GM12872 (cell line): ENCODE measurements at regions not wholly inside any gene's neighbourhood (a gene's known extent, or its start where the extent isn't known, plus 50 kb on each side); places are given as distances from the start of the nearest gene placed in this dataset.

Source experiments
- TF ChIP-seq, protein P1 (sequence below): IDR thresholded peaks from 3 replicates; pipeline ENCODE4 v1.5.1; 2011; ENCODE audit warnings: low read depth, mild to moderate bottlenecking, low read length, moderate library complexity; ENCODE audit not compliant: insufficient read depth

DNA sequence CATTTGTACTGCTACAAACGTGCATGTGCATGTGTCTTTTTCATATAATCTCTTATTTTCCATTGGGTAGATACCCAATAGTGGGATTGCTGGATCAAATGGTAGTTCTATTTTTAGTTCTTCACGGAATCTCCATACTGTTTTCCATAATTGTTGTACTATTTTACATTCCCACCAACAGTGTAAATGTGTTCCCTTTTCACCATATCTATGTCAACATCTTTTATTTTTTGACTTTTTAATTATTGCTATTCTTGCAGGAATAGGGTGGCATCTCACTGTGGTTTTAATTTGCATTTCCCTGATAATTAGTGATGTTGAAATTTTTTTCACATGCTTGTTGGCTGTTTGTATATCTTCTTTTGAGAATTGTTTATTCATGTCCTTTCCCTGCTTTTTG lies 59.3 kb upstream of the PACRGL start:
- TF ChIP-seq, protein P1, sequence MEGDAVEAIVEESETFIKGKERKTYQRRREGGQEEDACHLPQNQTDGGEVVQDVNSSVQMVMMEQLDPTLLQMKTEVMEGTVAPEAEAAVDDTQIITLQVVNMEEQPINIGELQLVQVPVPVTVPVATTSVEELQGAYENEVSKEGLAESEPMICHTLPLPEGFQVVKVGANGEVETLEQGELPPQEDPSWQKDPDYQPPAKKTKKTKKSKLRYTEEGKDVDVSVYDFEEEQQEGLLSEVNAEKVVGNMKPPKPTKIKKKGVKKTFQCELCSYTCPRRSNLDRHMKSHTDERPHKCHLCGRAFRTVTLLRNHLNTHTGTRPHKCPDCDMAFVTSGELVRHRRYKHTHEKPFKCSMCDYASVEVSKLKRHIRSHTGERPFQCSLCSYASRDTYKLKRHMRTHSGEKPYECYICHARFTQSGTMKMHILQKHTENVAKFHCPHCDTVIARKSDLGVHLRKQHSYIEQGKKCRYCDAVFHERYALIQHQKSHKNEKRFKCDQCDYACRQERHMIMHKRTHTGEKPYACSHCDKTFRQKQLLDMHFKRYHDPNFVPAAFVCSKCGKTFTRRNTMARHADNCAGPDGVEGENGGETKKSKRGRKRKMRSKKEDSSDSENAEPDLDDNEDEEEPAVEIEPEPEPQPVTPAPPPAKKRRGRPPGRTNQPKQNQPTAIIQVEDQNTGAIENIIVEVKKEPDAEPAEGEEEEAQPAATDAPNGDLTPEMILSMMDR: no peak

DNA sequence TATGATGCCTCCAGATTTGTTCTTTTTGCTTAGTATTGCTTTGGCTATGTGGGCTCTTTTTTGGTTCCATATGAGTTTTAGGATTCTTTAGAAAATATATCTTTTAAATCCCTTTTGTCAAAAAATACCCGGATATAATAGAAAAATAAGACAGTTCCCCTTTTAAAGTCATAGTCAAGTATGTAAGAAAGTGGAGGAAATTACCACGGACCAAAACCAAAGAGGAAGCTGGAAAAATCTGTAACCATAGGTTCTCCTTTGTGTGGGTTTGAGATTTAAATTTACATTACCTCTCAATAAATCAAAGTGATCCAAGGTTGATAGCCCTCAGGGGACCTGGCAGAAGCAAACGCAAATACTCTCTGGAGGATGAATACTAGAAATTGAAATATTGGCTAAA lies 58.3 kb upstream of the PACRGL start:
- TF ChIP-seq, protein P1: no peak

DNA sequence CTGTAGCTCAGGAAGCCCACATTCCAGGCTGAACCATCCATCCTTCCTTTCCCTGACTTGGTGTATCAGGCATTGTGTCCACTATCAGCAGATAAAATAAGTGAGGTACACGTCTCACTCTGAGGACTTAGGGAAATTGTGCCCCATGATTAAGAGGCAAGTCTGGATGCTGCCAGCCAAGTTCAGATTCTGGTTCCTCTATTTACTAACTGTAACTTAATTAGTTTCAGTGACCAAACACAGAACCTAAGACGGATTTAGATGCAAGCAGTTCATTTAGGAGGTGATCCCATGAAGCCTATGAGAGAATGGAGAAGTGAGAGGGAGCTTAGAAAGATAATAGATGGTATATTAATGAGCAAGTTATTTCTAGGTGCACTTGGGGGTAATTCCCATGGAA lies 56.6 kb upstream of the PACRGL start:
- TF ChIP-seq, protein P1: no peak

DNA sequence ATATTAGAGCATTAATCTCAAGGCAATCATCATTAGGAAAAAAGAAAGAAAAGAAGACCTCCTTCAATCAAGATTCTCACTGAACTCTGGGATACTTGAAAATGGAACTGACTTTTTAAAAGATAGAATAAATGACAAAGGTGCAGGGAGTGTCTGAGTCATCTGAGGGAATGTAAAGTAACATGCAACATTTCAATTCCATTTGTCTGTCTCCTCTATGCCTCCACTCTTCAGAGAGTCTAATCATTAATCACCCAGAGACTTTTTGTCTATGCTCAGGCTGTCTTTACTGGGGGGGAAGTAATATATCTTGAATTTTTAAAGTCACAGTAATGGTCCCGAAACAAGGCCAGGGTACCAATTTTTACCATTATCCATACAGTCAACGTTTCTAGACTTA lies 55.0 kb upstream of the PACRGL start:
- TF ChIP-seq, protein P1: no peak

DNA sequence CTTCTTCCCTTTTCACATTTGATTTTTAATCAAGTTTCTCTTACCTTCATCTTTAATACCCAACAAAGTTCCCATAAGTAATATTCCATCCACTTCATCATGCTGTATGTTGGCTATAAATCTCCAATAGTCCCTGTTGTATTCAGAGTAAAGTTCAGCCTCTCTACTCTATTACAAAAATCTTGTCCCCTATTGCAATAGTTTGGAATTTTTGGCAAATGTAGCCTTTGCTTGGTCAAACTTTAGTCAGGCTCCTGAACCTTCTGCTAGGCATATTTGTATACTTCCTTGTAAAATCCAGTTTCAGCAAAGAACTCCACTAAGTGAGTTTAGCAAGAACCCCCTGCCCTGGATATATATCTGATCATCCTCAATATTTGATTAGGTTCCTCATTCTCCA lies 54.0 kb upstream of the PACRGL start:
- TF ChIP-seq, protein P1: no peak
